Liver (tissue), 8 donors: ENCODE measurements at regions not wholly inside any gene's neighbourhood (a gene's known extent, or its start where the extent isn't known, plus 50 kb on each side); places are given as distances from the start of the nearest gene placed in this dataset.

ENCODE experiments used
- DNase-seq: peaks from one replicate; pipeline ENCODE4 v3.0.0-alpha.2; 2017; ENCODE audit warnings: low spot score
- H3K27ac ChIP-seq, 2 donors: one replicate each; pipeline ENCODE4 v1.7.0; 2013; ENCODE audit warnings: inconsistent platforms in 2 of 2, low read length in 2 of 2, control low read depth in 1 of 2, low read depth in 1 of 2, mild to moderate bottlenecking in 1 of 2
- H3K27me3 ChIP-seq, 4 donors: one replicate each; pipeline versions ENCODE4 v1.6.1 to v1.7.0; 2013; ENCODE audit warnings: low read length in 3 of 4, inconsistent platforms in 1 of 4, mild to moderate bottlenecking in 1 of 4, moderate library complexity in 1 of 4; ENCODE audit not compliant: control insufficient read depth in 4 of 4, insufficient read depth in 4 of 4
- H3K36me3 ChIP-seq, 4 donors: one replicate each; pipeline versions ENCODE4 v1.6.1 to v1.7.0; 2013; ENCODE audit warnings: low read length in 3 of 4, mild to moderate bottlenecking in 3 of 4, low read depth in 1 of 4, moderate library complexity in 1 of 4; ENCODE audit not compliant: control insufficient read depth in 4 of 4, insufficient read depth in 3 of 4
- H3K4me1 ChIP-seq, 4 donors: one replicate each; pipeline versions ENCODE4 v1.6.1 to v1.7.0; 2013; ENCODE audit warnings: low read length in 3 of 4, mild to moderate bottlenecking in 3 of 4, moderate library complexity in 1 of 4; ENCODE audit not compliant: control insufficient read depth in 4 of 4, insufficient read depth in 4 of 4
- H3K4me3 ChIP-seq, 3 donors: one replicate each; pipeline versions ENCODE4 v1.6.1 to v1.7.0; 2013; ENCODE audit warnings: low read length in 3 of 3, control low read depth in 1 of 3, low read depth in 1 of 3, mild to moderate bottlenecking in 1 of 3
- H3K9ac ChIP-seq, 2 donors: one replicate each; pipeline ENCODE4 v1.7.0; 2013; ENCODE audit warnings: low read length in 2 of 2, mild to moderate bottlenecking in 2 of 2, moderate library complexity in 2 of 2, control low read depth in 1 of 2, low read depth in 1 of 2
- H3K9me3 ChIP-seq, 4 donors: one replicate each; pipeline versions ENCODE4 v1.6.1 to v1.7.0; 2013; ENCODE audit warnings: low read length in 3 of 4; ENCODE audit not compliant: control insufficient read depth in 4 of 4
- EGR1 ChIP-seq, 2 donors: IDR thresholded peaks; 2 replicates each; pipeline ENCODE4 v1.6.1; 2016 to 2018; ENCODE audit warnings: antibody characterized with exemption in 2 of 2, low read depth in 2 of 2
- FOXA1 ChIP-seq: IDR thresholded peaks from 2 replicates; pipeline ENCODE4 v1.6.1; 2016; ENCODE audit warnings: antibody characterized with exemption
- FOXA2 ChIP-seq: IDR thresholded peaks from 2 replicates; pipeline ENCODE4 v1.6.1; 2016; ENCODE audit warnings: antibody characterized with exemption
- GABPA ChIP-seq, 2 donors: IDR thresholded peaks in 1 of 2; conservative IDR thresholded peaks in 1 of 2; 2 replicates each; pipeline ENCODE4 v1.6.1; 2016; ENCODE audit warnings: antibody characterized with exemption in 2 of 2, mild to moderate bottlenecking in 1 of 2, moderate library complexity in 1 of 2
- HNF4A ChIP-seq, 2 donors: conservative IDR thresholded peaks; 2 replicates each; pipeline ENCODE4 v1.6.1; 2016; ENCODE audit warnings: antibody characterized with exemption in 2 of 2, mild to moderate bottlenecking in 2 of 2
- HNF4G ChIP-seq: IDR thresholded peaks from 2 replicates; pipeline ENCODE4 v1.6.1; 2016; ENCODE audit warnings: antibody characterized with exemption
- JUND ChIP-seq, 2 donors: IDR thresholded peaks; 2 replicates each; pipeline ENCODE4 v1.6.1; 2016; ENCODE audit warnings: antibody characterized with exemption in 2 of 2
- NR2F2 ChIP-seq: IDR thresholded peaks from 2 replicates; pipeline ENCODE4 v1.6.1; 2016; ENCODE audit warnings: antibody characterized with exemption
- RAD21 ChIP-seq, 2 donors: IDR thresholded peaks; 2 replicates each; pipeline ENCODE4 v1.6.1; 2016; ENCODE audit warnings: antibody characterized with exemption in 2 of 2, mild to moderate bottlenecking in 2 of 2
- RXRA ChIP-seq, 2 donors: IDR thresholded peaks; 2 replicates each; pipeline ENCODE4 v1.6.1; 2017 to 2018; ENCODE audit warnings: antibody characterized with exemption in 2 of 2, mild to moderate bottlenecking in 1 of 2
- SP1 ChIP-seq: IDR thresholded peaks from 2 replicates; pipeline ENCODE4 v1.6.1; 2018; ENCODE audit warnings: antibody characterized with exemption, mild to moderate bottlenecking
- TAF1 ChIP-seq: conservative IDR thresholded peaks from 2 replicates; pipeline ENCODE4 v1.6.1; 2016; ENCODE audit warnings: antibody characterized with exemption, mild to moderate bottlenecking
- YY1 ChIP-seq: IDR thresholded peaks from 2 replicates; pipeline ENCODE4 v1.6.1; 2016; ENCODE audit warnings: antibody characterized with exemption, mild to moderate bottlenecking
- WGBS: extraction: QIAGEN DNeasy Blood & Tissue Kit; methylation state at CpG from one replicate; pipeline ENCODE4 v1.1.7; 2013; 5-methylcytosine and 5-hydroxymethylcytosine counted together
- TF ChIP-seq, protein P1 (sequence below): IDR thresholded peaks from 2 replicates; pipeline ENCODE4 v1.6.1; 2016; ENCODE audit warnings: antibody characterized with exemption
- TF ChIP-seq, protein P2 (sequence below): IDR thresholded peaks from 2 replicates; pipeline ENCODE4 v1.6.1; 2016; ENCODE audit warnings: antibody characterized with exemption
- TF ChIP-seq, protein P3 (sequence below): fragments of 150-350 bp; IDR thresholded peaks from 2 replicates; pipeline ENCODE4 v1.5.1; 2017; ENCODE audit warnings: improper control_type of control experiment, low read depth, low read length; ENCODE audit not compliant: missing input control
- TF ChIP-seq, protein P4 (sequence below): IDR thresholded peaks from 2 replicates; pipeline ENCODE4 v1.6.1; 2016; ENCODE audit warnings: antibody characterized with exemption
- TF ChIP-seq, protein P5 (sequence below): IDR thresholded peaks from 2 replicates; pipeline ENCODE4 v1.6.1; 2016; ENCODE audit warnings: antibody characterized with exemption, mild to moderate bottlenecking
- donor health status: healthy.
- donor health status: healthy.
- donor health status: healthy.
- donor health status: healthy.
- donor health status: healthy.

DNA sequence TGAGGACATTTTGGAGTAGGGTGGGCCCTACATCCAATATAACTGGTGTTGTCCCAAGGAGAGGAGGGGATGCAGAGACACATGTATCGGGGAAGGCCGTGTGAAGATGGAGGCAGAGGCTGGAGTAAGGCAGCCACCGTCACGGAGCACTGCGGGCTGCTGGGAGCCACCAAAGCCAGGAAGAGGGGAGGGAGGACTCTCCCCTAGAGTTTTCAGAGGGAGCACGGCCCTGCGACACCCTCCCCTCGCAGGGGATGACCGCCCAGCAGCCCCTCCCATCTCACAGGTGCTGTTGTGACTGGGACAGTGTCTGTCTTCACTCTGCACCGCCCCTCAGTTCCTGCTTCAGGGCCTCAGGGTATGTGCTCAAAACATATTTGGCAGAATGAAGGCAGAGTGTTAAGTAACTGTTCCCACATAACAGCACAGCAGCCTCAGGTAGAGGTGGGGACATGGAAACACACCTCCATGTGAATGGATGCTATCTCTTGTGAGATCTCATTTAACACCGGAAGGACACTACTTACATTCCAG, 82.2 kb downstream of the RBFOX3 start:
- no peak overlapping the region for H3K4me3 ChIP-seq
- no peak overlapping the region for H3K27ac ChIP-seq
- TF ChIP-seq HNF4G (no peak), NR2F2 (no peak), RXRA (IDR thresholded peaks at IDR 0.05) (no peak), GABPA (IDR thresholded peaks at IDR 0.05 in 1 of 2, conservative IDR thresholded peaks at IDR 0.05 in 1 of 2) (no peak), YY1 (no peak), SP1 (no peak), FOXA2 (no peak), RAD21 (IDR thresholded peaks at IDR 0.05) (no peak), TAF1 (no peak)
- TF ChIP-seq, protein P1, sequence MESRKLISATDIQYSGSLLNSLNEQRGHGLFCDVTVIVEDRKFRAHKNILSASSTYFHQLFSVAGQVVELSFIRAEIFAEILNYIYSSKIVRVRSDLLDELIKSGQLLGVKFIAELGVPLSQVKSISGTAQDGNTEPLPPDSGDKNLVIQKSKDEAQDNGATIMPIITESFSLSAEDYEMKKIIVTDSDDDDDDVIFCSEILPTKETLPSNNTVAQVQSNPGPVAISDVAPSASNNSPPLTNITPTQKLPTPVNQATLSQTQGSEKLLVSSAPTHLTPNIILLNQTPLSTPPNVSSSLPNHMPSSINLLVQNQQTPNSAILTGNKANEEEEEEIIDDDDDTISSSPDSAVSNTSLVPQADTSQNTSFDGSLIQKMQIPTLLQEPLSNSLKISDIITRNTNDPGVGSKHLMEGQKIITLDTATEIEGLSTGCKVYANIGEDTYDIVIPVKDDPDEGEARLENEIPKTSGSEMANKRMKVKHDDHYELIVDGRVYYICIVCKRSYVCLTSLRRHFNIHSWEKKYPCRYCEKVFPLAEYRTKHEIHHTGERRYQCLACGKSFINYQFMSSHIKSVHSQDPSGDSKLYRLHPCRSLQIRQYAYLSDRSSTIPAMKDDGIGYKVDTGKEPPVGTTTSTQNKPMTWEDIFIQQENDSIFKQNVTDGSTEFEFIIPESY, result no peak
- DNase-seq, result no peak
- peaks cover 0 to 14% (median 5%) of the 10 kb centered on the region in 4 donors for H3K27me3 ChIP-seq
- WGBS, result 75% methylated on average over 11 of the region's 11 CpGs
- no peak overlapping the region for H3K9ac ChIP-seq
- no peaks in the 10 kb centered on the region for H3K36me3 ChIP-seq
- no peaks in the 10 kb centered on the region for H3K9me3 ChIP-seq
- no peaks in the 10 kb centered on the region for H3K4me1 ChIP-seq

DNA sequence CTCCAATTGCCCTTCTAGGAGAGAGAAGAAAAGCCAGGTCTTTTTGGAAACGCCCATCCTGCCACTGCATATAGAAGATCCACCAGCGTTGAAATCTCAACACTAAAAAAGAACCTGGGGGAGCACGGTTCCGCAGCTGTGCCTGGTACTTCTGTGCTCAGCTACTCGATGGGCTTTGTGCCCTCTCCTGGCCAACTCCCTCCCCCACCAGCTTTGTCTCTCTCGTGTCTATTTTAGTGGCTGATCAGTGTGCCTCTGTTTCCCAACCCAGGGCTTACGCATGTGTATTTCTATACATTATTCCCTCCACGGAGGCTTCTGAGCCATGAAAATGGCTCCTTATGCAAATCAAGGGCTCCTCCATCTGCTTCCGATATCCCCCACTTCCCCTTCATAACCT, 83.5 kb downstream of the RBFOX3 start:
- H3K4me1 ChIP-seq, result no peaks in the 10 kb centered on the region
- no peaks in the 10 kb centered on the region for H3K36me3 ChIP-seq
- DNase-seq, result no peak
- no peaks in the 10 kb centered on the region for H3K9me3 ChIP-seq
- peaks cover 0 to 10% (median 4%) of the 10 kb centered on the region in 4 donors for H3K27me3 ChIP-seq
- H3K4me3 ChIP-seq, result no peak overlapping the region
- H3K27ac ChIP-seq, result no peak overlapping the region
- TF ChIP-seq RXRA (IDR thresholded peaks at IDR 0.05), result no peak
- TF ChIP-seq EGR1 (IDR thresholded peaks at IDR 0.05; ENCODE audit: low read depth in 2 of 2), result no peak
- TF ChIP-seq, protein P2, sequence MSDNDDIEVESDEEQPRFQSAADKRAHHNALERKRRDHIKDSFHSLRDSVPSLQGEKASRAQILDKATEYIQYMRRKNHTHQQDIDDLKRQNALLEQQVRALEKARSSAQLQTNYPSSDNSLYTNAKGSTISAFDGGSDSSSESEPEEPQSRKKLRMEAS, result no peak
- TF ChIP-seq HNF4A (conservative IDR thresholded peaks at IDR 0.05), result no peak
- TF ChIP-seq HNF4G, result no peak
- no peak for TF ChIP-seq FOXA2
- no peak for TF ChIP-seq FOXA1
- TF ChIP-seq TAF1, result no peak
- TF ChIP-seq, protein P3, sequence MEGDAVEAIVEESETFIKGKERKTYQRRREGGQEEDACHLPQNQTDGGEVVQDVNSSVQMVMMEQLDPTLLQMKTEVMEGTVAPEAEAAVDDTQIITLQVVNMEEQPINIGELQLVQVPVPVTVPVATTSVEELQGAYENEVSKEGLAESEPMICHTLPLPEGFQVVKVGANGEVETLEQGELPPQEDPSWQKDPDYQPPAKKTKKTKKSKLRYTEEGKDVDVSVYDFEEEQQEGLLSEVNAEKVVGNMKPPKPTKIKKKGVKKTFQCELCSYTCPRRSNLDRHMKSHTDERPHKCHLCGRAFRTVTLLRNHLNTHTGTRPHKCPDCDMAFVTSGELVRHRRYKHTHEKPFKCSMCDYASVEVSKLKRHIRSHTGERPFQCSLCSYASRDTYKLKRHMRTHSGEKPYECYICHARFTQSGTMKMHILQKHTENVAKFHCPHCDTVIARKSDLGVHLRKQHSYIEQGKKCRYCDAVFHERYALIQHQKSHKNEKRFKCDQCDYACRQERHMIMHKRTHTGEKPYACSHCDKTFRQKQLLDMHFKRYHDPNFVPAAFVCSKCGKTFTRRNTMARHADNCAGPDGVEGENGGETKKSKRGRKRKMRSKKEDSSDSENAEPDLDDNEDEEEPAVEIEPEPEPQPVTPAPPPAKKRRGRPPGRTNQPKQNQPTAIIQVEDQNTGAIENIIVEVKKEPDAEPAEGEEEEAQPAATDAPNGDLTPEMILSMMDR, result no peak
- TF ChIP-seq RAD21 (IDR thresholded peaks at IDR 0.05), result no peak
- TF ChIP-seq, protein P4, sequence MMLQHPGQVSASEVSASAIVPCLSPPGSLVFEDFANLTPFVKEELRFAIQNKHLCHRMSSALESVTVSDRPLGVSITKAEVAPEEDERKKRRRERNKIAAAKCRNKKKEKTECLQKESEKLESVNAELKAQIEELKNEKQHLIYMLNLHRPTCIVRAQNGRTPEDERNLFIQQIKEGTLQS, result no peak
- TF ChIP-seq, protein P1, result no peak
- TF ChIP-seq NR2F2, result no peak
- no peak for TF ChIP-seq SP1
- TF ChIP-seq, protein P5, sequence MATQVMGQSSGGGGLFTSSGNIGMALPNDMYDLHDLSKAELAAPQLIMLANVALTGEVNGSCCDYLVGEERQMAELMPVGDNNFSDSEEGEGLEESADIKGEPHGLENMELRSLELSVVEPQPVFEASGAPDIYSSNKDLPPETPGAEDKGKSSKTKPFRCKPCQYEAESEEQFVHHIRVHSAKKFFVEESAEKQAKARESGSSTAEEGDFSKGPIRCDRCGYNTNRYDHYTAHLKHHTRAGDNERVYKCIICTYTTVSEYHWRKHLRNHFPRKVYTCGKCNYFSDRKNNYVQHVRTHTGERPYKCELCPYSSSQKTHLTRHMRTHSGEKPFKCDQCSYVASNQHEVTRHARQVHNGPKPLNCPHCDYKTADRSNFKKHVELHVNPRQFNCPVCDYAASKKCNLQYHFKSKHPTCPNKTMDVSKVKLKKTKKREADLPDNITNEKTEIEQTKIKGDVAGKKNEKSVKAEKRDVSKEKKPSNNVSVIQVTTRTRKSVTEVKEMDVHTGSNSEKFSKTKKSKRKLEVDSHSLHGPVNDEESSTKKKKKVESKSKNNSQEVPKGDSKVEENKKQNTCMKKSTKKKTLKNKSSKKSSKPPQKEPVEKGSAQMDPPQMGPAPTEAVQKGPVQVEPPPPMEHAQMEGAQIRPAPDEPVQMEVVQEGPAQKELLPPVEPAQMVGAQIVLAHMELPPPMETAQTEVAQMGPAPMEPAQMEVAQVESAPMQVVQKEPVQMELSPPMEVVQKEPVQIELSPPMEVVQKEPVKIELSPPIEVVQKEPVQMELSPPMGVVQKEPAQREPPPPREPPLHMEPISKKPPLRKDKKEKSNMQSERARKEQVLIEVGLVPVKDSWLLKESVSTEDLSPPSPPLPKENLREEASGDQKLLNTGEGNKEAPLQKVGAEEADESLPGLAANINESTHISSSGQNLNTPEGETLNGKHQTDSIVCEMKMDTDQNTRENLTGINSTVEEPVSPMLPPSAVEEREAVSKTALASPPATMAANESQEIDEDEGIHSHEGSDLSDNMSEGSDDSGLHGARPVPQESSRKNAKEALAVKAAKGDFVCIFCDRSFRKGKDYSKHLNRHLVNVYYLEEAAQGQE, result no peak
- TF ChIP-seq GABPA (IDR thresholded peaks at IDR 0.05 in 1 of 2, conservative IDR thresholded peaks at IDR 0.05 in 1 of 2), result no peak
- TF ChIP-seq JUND (IDR thresholded peaks at IDR 0.05), result no peak
- H3K9ac ChIP-seq, result no peak overlapping the region
- 73% methylated on average over 9 of the region's 9 CpGs for WGBS
